ENCODE measurements at regions not wholly inside any gene's neighbourhood (a gene's known extent, or its start where the extent isn't known, plus 50 kb on each side); places are given as distances from the start of the nearest gene placed in this dataset.

DNA sequence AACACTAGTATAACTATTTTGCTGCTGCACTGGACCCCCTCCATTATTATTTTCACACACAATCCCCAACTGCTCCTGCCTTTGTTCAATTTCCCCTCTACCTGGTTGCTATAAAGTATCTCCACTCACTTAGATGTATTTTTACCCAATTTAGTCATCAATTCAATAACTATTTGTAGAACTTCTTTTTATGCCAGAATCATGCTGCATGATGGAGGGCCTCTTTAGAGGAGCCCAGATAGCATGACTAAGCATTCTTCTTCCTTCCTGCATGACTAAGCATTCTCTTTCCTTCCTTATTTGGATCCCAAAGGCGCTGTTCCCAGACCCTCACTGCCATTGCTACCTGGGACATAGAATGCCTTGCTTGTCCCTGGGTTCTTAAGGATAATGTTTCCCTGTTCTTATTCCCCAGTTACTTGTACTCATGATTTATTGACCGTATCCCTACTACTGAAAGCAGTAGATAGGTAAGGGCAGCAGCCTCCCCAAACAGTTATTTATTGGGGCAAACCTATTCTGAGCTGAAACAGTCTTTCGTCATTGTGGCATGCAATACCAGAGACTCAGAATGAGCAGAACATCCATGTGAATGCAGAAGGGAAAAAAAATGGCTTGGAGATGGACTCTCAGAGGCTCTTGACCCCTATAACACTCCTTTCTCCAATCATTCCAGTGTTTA, 89.3 kb upstream of the AKT3 start:
- Histone ChIP-seq H3K23me2 (ENCODE audit: low read depth, low read length) (no peaks in the 10 kb centered on the region; the same call in 1 of the 2 replicates), H3K4me3 (ENCODE audit: extremely low read depth in 1 of 4, insufficient read depth in 2 of 4, low read depth in 3 of 4, low read length in 4 of 4) (no peak overlapping the region), H2BK120ac (replicated peaks; ENCODE audit: low read depth, low read length) (no peak overlapping the region), H3K56ac (replicated peaks; ENCODE audit: insufficient read length, low read depth, low read length) (no peak overlapping the region), H3K4me1 (replicated peaks in 1 of 4; ENCODE audit: control insufficient read depth in 3 of 4, insufficient read depth in 4 of 4, low read length in 3 of 4) (no peaks in the 10 kb centered on the region), H3K79me1 (ENCODE audit: low read depth, low read length) (no peaks in the 10 kb centered on the region), H3K36me3 (ENCODE audit: control insufficient read depth in 2 of 4, insufficient read depth in 4 of 4, low read length in 3 of 4) (no peaks in the 10 kb centered on the region), H4K20me1 (replicated peaks in 1 of 2; ENCODE audit: control insufficient read depth in 1 of 2, insufficient read depth in 2 of 2, low read length in 2 of 2) (no peaks in the 10 kb centered on the region), H4K8ac (ENCODE audit: extremely low read depth, insufficient read depth, low read length) (no peak overlapping the region), H3K23ac (ENCODE audit: insufficient read length) (no peak overlapping the region), H2AK5ac (ENCODE audit: low read depth, low read length) (no peak overlapping the region), H3K4ac (replicated peaks; ENCODE audit: insufficient read length, low read depth, low read length) (no peak overlapping the region), H2BK20ac (ENCODE audit: low read length) (no peak overlapping the region), H2BK15ac (ENCODE audit: low read length) (no peak overlapping the region), H3K9me3 (ENCODE audit: insufficient read depth in 2 of 2, low read depth in 1 of 2, low read length in 1 of 2) (no peaks in the 10 kb centered on the region), H3K27me3 (replicated peaks in 1 of 4; ENCODE audit: control insufficient read depth in 3 of 4, extremely low read depth in 1 of 4, insufficient read depth in 3 of 4, low read length in 3 of 4) (peaks cover 0 to 4% (median 2%) of the 10 kb centered on the region in 4 experiments; a peak in 2 of 7 replicates), H3K4me2 (ENCODE audit: insufficient read depth in 1 of 2, low read depth in 2 of 2, low read length in 2 of 2) (no peak overlapping the region), H3K9ac (replicated peaks in 1 of 4; ENCODE audit: extremely low read depth in 1 of 4, low read depth in 3 of 4, low read length in 3 of 4) (no peak overlapping the region), H4K91ac (replicated peaks; ENCODE audit: insufficient read length, low read length) (no peak overlapping the region), H2BK12ac (ENCODE audit: low read depth, low read length) (no peak overlapping the region), H3K79me2 (ENCODE audit: control insufficient read depth in 1 of 2, insufficient read depth in 2 of 2, low read length in 2 of 2) (no peaks in the 10 kb centered on the region), H3K18ac (ENCODE audit: extremely low read depth, low read length) (no peak overlapping the region), H2BK5ac (ENCODE audit: low read depth, low read length) (no peak overlapping the region), H3K14ac (ENCODE audit: insufficient read length) (no peak overlapping the region), H3K27ac (ENCODE audit: low read depth, low read length) (no peak overlapping the region), H2AFZ (ENCODE audit: low read length) (no peak overlapping the region), H4K5ac (ENCODE audit: insufficient read length, low read depth, low read length) (no peak overlapping the region)
- DNase-seq (ENCODE audit: low read depth in 1 of 2, low spot score in 2 of 2) (peak in 1 of 2 experiments; percentile 33), FAIRE-seq (peak; percentile 7)
- ChIA-PET CTCF (ENCODE audit: partially characterized antibody) (interaction anchor here (0.6 to 1.5 kb wide), 4 partner anchors 7 to 884 kb away, joined by 3 to 4 read pairs (median 4); no protein-coding TSS in a partner anchor), POLR2A (ENCODE audit: partially characterized antibody) (interaction anchor here (1.0 to 1.4 kb wide), 2 partner anchors 12 to 15 kb away, joined by 4 read pairs; no protein-coding TSS in a partner anchor)
- 79% methylated on average over 3 of the region's 3 CpGs; no CpG with 5 or more reads in 1 of the 2 experiments for WGBS, 2 experiments (ENCODE audit: extremely low coverage in 1 of 2, insufficient coverage in 1 of 2, insufficient read length in 1 of 2, insufficient replicate concordance in 2 of 2, low coverage in 1 of 2, low lambda C conversion rate in 2 of 2, missing lambda C conversion rate in 1 of 2)
- no peak for TF ChIP-seq MAX (IDR thresholded peaks at IDR 0.05)
- TF ChIP-seq MAFK (IDR thresholded peaks at IDR 0.05; ENCODE audit: low read depth, low read length) = peak; percentile 96
- peak; percentile 100 for TF ChIP-seq BACH1 (IDR thresholded peaks at IDR 0.05; ENCODE audit: low read length)

Data from H1 (cell line).